ENCODE measurements at regions not wholly inside any gene's neighbourhood (a gene's known extent, or its start where the extent isn't known, plus 50 kb on each side); places are given as distances from the start of the nearest gene placed in this dataset.

DNA sequence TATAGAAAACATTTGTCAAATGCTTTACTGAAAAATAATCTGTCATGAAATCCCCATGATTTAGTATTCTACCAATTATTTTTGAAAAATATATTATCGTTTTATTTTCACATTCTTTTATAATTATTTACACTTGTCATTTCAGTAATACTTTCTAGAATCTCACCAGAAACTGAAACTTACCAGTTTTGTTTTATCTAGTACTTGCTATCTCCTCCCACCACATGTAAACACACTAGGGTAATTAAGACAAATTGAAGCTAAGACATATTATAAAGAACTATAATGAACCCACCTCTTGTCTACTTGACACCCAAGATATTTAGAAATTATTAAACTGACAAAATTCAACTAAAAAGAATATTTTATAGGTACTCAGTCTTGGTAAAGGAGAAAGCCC lies 51.5 kb upstream of the GRM3 start:
- Histone ChIP-seq H3K27me3 (no peaks in the 10 kb centered on the region), H3K36me3 (no peaks in the 10 kb centered on the region), H3K27ac (no peak overlapping the region), H3K4me3 (no peak overlapping the region), H3K4me1 (no peaks in the 10 kb centered on the region), H3K9me3 (peaks cover 0 to 13% of the 10 kb centered on the region in 2 donors)
- TF ChIP-seq, protein P1, sequence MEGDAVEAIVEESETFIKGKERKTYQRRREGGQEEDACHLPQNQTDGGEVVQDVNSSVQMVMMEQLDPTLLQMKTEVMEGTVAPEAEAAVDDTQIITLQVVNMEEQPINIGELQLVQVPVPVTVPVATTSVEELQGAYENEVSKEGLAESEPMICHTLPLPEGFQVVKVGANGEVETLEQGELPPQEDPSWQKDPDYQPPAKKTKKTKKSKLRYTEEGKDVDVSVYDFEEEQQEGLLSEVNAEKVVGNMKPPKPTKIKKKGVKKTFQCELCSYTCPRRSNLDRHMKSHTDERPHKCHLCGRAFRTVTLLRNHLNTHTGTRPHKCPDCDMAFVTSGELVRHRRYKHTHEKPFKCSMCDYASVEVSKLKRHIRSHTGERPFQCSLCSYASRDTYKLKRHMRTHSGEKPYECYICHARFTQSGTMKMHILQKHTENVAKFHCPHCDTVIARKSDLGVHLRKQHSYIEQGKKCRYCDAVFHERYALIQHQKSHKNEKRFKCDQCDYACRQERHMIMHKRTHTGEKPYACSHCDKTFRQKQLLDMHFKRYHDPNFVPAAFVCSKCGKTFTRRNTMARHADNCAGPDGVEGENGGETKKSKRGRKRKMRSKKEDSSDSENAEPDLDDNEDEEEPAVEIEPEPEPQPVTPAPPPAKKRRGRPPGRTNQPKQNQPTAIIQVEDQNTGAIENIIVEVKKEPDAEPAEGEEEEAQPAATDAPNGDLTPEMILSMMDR (IDR thresholded peaks at IDR 0.05): no peak
- no peak for DNase-seq (ENCODE audit: low spot score)

- Histone ChIP-seq H3K9me3 (no peaks in the 10 kb centered on the region), H3K4me1 (no peaks in the 10 kb centered on the region), H3K4me3 (no peak overlapping the region), H3K27ac (no peak overlapping the region), H3K36me3 (no peaks in the 10 kb centered on the region), H3K27me3 (no peaks in the 10 kb centered on the region)
- no peak for DNase-seq (ENCODE audit: low spot score)
- TF ChIP-seq, protein P1 (IDR thresholded peaks at IDR 0.05): no peak
Measured at GRCh38 chr7:86574006-86574405, 69.7 kb upstream of the GRM3 start.

DNA sequence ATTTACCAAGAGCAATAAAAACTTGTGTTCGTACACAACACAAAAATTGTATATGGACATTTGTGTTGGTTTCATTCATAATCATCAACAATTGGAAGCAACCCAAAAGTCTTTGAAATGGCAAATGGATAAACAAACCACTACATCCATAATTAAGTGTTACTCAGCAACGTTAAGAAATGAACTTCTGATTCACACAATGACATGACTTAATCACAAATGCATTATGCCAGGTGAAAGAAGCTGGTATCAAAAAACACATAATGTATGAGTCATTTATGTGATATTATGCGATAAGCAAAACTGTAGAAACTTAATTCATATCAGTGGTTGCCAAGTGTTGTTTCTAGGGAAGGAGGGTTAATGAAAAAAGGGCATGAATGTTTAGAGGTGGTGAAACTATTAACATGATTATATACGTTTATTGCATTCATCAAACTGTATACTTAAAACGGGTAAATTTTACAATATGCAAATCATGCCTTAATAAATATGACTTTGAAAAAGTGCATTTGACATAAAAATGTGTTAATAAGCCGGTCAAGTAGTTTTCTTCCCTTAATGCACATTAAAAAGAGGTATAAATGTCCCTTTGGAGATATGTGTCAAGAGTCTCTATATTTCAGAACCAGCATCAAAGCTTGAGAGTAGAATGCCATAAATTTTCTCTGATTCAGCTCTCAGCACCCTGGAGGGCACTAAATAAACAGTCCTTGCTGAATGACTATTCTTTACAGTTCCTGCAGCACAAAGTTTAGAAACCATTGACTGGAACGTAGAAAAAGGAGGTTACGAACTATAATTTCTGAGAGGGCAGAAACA lies 84.8 kb upstream of the GRM3 start:
- Histone ChIP-seq H3K27me3 (no peaks in the 10 kb centered on the region), H3K4me1 (no peaks in the 10 kb centered on the region), H3K36me3 (no peaks in the 10 kb centered on the region), H3K9me3 (no peaks in the 10 kb centered on the region), H3K27ac (no peak overlapping the region), H3K4me3 (no peak overlapping the region)
- TF ChIP-seq, protein P1 (IDR thresholded peaks at IDR 0.05): no peak
- no peak for DNase-seq (ENCODE audit: low spot score)

- DNase-seq (ENCODE audit: low spot score): no peak
- TF ChIP-seq, protein P1 (IDR thresholded peaks at IDR 0.05): no peak
Measured at GRCh38 chr7:86534641-86535040, 109.1 kb upstream of the GRM3 start.

GRCh38 chr7:86504229-86504628 lies 139.5 kb upstream of the GRM3 start:
- Histone ChIP-seq H3K9me3 (no peaks in the 10 kb centered on the region), H3K36me3 (no peaks in the 10 kb centered on the region), H3K4me1 (no peaks in the 10 kb centered on the region), H3K4me3 (no peak overlapping the region), H3K27me3 (no peaks in the 10 kb centered on the region), H3K27ac (no peak overlapping the region)
- TF ChIP-seq, protein P1 (IDR thresholded peaks at IDR 0.05): no peak
- DNase-seq (ENCODE audit: low spot score): no peak

More at GRCh38 chr7:86534641-86535040, 109.1 kb upstream of the GRM3 start:
- H3K27me3 ChIP-seq: no peaks in the 10 kb centered on the region
- no peak overlapping the region for H3K4me3 ChIP-seq
- H3K9me3 ChIP-seq: no peaks in the 10 kb centered on the region
- H3K36me3 ChIP-seq: no peaks in the 10 kb centered on the region
- no peaks in the 10 kb centered on the region for H3K4me1 ChIP-seq
- H3K27ac ChIP-seq: no peak overlapping the region

DNA sequence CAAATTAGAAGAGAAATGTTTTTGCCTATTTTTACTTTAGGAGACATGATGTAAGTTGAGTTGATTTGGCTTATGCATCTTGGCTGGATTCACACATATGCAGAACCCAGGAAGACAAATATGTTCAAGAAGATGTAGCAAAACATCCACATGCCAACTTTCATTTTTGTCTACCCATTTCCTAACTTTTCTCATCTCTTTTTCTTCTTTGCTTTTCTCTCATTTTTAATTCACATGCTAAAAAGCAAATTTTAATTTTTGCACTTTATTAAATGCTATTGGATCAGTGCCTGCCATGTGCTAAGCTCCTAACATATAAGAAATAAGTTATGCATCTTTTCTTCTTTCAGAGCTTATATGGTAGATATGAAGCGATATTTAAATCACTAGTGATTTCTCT lies 143.7 kb upstream of the GRM3 start:
- Histone ChIP-seq H3K27ac (no peak overlapping the region), H3K4me1 (no peaks in the 10 kb centered on the region), H3K27me3 (no peaks in the 10 kb centered on the region), H3K36me3 (no peaks in the 10 kb centered on the region), H3K9me3 (no peaks in the 10 kb centered on the region), H3K4me3 (no peak overlapping the region)
- no peak for DNase-seq (ENCODE audit: low spot score)
- TF ChIP-seq, protein P1 (IDR thresholded peaks at IDR 0.05): no peak
